Tibial nerve (tissue), 4 donors: ENCODE measurements at regions not wholly inside any gene's neighbourhood (a gene's known extent, or its start where the extent isn't known, plus 50 kb on each side); places are given as distances from the start of the nearest gene placed in this dataset.

Experiments
- EP300 ChIP-seq, 2 donors: sonication (generic); formaldehyde crosslinking; IDR thresholded peaks; one replicate each; pipeline ENCODE4 v1.6.1; 2017; ENCODE audit warnings: antibody characterized with exemption in 2 of 2, mild to moderate bottlenecking in 1 of 2
- TF ChIP-seq, protein P1 (sequence below), 5 experiments: fragments of 200-600 bp in 3 of 5; fragments of 450-650 bp in 2 of 5; sonication (generic) in 3 of 5; IDR thresholded peaks; one replicate each; pipeline ENCODE4 v1.5.1; 2016 to 2019; ENCODE audit warnings: antibody characterized with exemption in 5 of 5, mild to moderate bottlenecking in 3 of 5, moderate library complexity in 2 of 5

DNA sequence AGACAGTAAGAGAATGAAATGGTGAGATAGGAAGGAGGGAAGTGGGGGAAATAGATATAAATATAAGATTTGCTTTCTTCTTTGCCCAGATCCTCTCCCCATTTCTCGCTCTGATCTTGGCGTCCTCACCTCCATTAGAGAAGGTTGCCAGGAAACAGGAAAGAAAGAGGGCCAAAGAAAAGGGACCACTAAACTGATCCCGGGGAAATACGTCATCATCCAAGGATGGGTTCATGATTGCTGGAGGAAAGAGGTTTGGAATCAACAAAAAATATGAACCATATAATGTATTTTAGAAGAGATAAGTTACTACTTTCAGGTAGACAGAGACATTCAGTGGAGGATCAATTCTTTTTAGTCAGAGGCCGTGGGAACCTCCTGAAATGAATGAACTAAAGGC lies 536.0 kb downstream of the HAPSTR1 start:
- TF ChIP-seq, protein P1, sequence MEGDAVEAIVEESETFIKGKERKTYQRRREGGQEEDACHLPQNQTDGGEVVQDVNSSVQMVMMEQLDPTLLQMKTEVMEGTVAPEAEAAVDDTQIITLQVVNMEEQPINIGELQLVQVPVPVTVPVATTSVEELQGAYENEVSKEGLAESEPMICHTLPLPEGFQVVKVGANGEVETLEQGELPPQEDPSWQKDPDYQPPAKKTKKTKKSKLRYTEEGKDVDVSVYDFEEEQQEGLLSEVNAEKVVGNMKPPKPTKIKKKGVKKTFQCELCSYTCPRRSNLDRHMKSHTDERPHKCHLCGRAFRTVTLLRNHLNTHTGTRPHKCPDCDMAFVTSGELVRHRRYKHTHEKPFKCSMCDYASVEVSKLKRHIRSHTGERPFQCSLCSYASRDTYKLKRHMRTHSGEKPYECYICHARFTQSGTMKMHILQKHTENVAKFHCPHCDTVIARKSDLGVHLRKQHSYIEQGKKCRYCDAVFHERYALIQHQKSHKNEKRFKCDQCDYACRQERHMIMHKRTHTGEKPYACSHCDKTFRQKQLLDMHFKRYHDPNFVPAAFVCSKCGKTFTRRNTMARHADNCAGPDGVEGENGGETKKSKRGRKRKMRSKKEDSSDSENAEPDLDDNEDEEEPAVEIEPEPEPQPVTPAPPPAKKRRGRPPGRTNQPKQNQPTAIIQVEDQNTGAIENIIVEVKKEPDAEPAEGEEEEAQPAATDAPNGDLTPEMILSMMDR (IDR thresholded peaks at IDR 0.05), result no peak
- TF ChIP-seq EP300 (IDR thresholded peaks at IDR 0.05), result no peak
